Suppressor macrophage (primary cell): ENCODE measurements at regions not wholly inside any gene's neighbourhood (a gene's known extent, or its start where the extent isn't known, plus 50 kb on each side); places are given as distances from the start of the nearest gene placed in this dataset.

Experiments
- DNase-seq, 4 experiments: peaks; one replicate each; pipeline ENCODE4 v3.0.0-alpha.2; 2020 to 2022

DNA sequence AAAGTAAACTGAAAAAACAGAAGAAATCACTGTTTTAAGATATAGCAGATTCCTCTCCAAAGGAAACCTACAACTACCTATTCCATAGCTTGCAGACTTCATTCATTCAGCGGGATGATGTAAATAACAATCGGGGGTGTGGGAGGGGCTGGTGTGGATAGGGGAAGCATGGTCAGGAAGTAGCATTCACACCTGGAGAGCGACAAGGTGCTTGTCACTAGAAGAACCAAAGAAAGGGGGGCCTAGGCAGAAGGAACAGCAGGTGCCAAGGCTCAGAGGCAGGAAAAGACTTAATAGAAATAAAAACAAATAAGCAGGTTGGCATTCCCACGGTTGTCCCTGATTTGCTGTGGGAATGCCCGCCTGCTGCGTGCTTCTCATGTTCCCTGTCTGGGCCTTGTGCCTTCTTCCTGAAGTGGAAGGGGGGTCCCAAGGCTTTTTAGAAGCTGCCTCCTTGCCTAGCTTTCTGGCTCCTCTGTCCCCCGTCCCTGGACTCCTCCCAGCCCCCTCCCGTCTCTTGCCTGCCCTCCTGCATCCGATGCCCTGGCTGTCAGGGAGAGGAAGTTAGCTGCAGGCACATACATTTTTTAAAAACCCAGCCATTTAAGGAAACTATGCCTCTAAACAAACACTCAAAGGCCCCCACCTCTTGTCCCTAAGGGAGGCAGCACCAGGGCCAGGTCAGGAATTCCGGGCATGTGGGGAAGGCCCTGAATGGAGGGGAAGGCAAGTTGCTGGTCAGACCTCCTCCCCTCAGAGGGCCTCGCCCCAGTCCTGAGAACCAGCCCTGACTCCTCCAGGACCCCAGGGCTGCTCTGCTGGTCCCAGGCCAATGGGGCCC is 54.7 kb upstream of the PRDM11 start:
- peak in 2 of 4 experiments; percentile 19 to 34 for DNase-seq

DNA sequence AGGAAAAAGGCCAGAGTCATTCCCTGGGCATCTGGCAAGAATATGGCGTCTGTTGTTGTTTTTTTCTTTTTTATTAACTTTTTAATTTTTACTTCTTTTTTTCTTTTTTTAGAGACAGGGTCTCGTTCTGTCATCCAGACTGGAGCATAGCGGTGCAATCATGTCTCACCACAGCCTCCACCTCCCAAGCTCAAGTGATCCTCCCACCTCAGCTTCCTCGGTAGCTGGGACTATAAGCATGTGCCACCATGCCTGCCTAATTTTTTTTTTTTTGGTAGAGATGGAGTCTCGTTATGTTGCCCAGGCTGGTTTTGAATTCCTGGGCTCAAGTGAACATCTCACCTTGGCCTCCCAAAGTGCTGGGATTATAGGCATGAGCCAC is 54.0 kb upstream of the PRDM11 start:
- peak in 1 of 4 experiments; percentile 18 for DNase-seq

DNA sequence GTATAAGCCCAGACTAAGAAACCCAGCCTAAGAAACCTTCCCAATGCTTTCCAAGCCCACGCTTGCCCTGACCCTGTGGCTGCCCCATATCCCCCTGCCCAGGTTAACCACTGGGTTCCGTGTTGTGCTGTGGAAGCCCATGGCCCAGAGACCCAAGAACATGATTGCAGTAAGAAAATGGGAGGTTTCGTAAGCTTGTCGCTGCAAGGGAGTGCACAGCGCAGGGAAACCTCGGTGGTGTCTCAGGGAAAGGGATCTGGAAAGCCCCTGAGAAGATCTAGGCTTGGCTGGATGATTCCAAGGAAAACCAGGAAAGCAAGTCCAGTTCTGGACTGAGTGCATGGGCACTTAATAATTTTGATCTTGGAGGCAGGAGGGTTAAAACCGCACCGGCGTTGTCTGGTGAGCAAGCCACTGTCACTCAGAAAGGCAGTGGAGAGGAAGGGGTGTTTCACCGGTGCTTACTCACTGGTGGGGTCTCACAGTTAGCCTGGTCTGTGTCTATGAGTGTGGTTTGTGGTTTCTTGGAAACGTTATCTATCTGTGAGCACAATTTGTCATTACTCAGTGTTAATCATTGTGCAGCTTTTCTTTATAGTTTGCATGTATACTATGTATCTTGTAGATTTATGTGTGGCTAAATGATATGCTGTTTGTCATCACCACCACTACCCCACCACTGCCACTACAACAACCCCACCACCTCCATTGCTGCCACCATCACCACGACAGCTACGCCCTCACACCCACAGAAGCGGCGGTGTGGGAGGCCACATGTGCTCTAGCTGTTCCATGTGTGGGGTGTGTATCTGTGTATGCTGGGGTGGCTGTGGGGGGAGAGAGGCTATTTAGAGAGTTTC is 53.3 kb upstream of the PRDM11 start:
- DNase-seq = no peak

DNA sequence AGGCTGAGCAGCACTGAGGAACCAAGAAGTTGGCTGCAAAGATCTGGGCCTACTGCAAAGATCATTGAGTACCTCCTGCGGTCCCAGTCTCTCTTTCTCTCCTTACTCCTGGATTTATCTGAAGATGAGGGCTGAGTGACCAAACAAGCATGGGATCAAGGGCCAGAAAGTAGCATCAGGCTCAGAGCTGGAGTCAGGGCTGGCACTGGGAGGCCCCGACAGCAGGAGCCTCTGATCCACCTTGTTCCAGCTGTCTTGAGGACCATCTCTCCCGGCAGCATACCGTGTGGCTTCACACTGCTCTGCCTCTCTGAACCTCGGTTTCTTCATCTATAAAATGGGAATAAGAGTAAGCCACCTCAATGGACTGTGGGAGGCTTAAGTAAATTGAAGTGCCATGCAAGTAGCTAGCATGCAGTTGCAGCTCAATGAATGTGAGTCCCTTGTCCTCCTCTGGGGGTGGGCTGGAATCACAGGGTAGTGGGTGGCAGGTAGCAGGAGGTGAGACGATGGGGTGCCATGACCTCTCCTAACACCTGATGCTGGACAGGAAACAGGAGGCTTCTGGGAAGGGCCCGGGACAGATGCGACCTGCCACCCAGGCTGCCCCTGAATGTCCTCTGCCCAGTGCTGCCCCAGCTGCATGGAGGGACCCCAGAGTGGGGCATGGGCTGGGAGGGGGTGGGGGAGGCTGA is 52.5 kb upstream of the PRDM11 start:
- DNase-seq = no peak

DNA sequence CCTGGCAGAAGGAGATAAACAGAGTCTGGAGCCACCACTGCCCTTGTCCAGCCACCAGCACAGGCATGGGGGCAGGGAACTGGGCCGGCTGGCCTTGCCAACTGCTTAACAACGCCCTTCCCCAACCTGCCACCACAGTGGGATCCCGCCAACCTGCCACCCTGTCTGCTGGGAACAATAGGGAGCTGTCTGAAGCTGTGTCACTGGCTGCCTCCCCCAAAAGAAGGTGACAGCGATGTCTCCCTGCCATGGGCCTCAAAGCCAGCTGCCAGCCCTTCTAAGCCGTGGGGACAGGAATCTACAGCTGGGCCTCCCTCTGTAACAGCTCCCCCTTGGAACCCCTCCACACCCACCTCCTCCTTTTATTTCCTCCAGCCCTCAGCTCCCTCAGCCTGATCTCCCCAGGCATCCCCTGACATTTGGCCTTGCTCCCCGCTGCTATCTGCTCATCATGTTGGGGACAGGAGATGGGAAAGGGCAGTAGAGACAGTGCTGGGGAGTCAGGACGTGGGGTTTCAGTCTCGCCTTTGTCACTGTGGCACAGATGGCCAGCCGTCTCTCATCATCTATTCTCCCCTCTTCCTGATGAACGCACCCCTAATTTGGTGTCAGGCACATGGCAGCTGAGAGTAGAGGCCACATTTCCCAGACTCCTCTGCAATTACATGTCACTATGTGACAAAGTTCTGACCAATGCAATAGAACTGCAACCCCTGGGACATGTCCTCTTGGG is 51.3 kb upstream of the PRDM11 start:
- DNase-seq = no peak

DNA sequence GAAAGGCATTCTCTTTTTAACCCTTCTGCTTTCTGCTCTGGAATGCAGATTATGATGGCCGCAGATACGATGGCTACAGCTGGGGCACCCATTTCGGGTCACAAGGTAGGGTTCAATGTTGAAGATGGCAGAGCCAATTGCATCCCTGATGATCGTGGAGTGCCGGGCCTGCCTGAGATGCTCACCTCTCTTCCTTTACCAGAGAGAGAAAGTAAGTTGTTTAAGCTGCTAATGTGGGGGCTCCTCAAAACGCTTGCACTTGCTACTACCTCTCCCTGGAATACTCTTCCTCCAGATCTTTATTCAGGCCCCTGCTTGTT is 50.8 kb upstream of the PRDM11 start:
- DNase-seq = no peak

DNA sequence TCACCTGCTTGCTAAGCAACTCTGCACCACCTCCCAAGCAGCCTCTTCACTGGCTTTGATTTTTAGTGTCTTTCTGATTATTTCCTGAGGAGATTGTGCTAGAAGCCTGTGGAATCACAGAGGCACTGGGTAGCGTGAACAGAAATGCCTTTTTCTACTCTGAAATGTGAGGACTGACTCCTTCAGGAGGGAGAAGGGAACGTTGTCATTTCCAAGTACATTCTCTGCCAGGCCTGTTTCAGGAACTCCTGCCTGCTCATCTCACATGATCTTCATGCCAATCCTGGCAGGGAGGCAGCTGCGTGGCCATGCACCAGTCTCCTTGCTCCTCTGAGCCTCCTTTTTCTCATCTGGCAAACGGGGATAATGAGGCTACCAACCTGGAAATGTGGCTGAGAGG is 49.8 kb upstream of the PRDM11 start:
- DNase-seq = no peak
